Activated B cell treated with CpG ODN at 0.5 μM for 24 hours (primary cell): ENCODE measurements at regions not wholly inside any gene's neighbourhood (a gene's known extent, or its start where the extent isn't known, plus 50 kb on each side); places are given as distances from the start of the nearest gene placed in this dataset.

Experiments
- ATAC-seq: fragments of 200-7000 bp; cut with Tn5 transposase; one replicate; pipeline ENCODE4 v1.10.0; 2021; ENCODE audit warnings: low read depth, mild to moderate bottlenecking, moderate library complexity
- CTCF ChIA-PET: fragments of 350-600 bp; sonication (Branson Sonifier 250); formaldehyde crosslinking; loops from one replicate; lab custom pipeline; 2021; ENCODE audit warnings: antibody characterized with exemption; lab: Charles Lee
- POLR2A ChIA-PET: fragments of 350-600 bp; sonication (Branson Sonifier 250); formaldehyde crosslinking; loops from one replicate; lab custom pipeline; 2021; ENCODE audit warnings: antibody characterized with exemption; lab: Charles Lee
- DNase-seq: peaks from one replicate; pipeline ENCODE4 v3.0.0; 2022
- H3K27ac Mint-ChIP-seq: one replicate; pipeline ENCODE4 v1.8.0; 2020; ENCODE audit warnings: mixed read lengths
- H3K27me3 Mint-ChIP-seq: one replicate; pipeline ENCODE4 v1.8.0; 2021; ENCODE audit warnings: mixed read lengths
- H3K36me3 Mint-ChIP-seq: one replicate; pipeline ENCODE4 v1.8.0; 2021; ENCODE audit warnings: low read depth, mixed read lengths
- H3K4me1 Mint-ChIP-seq: one replicate; pipeline ENCODE4 v1.8.0; 2021; ENCODE audit warnings: mixed read lengths
- H3K4me3 Mint-ChIP-seq: one replicate; pipeline ENCODE4 v1.8.0; 2020; ENCODE audit warnings: mild to moderate bottlenecking, mixed read lengths
- H3K9me3 Mint-ChIP-seq: one replicate; pipeline ENCODE4 v1.8.0; 2020; ENCODE audit warnings: mixed read lengths
- CTCF ChIP-seq: fragments of 200-600 bp; IDR thresholded peaks from one replicate; pipeline ENCODE4 v1.8.0; 2022; ENCODE audit warnings: antibody characterized with exemption, mild to moderate bottlenecking
- intact Hi-C: fragments of 100-400 bp; cut with micrococcal nuclease; formaldehyde crosslinking; loops from one replicate; pipeline ENCODE4 v1.15.1; 2024

GRCh38 chr15:55060836-55061235 is 135.9 kb downstream of the RSL24D1 start:
- Mint-ChIP-seq H3K9me3 (peaks cover 10% of the 10 kb centered on the region), H3K4me3 (no peak overlapping the region), H3K27ac (no peak overlapping the region), H3K4me1 (no peaks in the 10 kb centered on the region), H3K36me3 (no peaks in the 10 kb centered on the region), H3K27me3 (no peaks in the 10 kb centered on the region)
- no peak for ATAC-seq
- no peak for TF ChIP-seq CTCF
- no peak for DNase-seq
- intact Hi-C loops = no loop called here
- ChIA-PET CTCF (no interaction called here), POLR2A (no interaction called here)

- no peak for TF ChIP-seq CTCF
- H3K9me3 Mint-ChIP-seq = no peaks in the 10 kb centered on the region
Observed at GRCh38 chr15:55056500-55056899, 140.2 kb downstream of the RSL24D1 start.

GRCh38 chr15:55044162-55044561 is 152.6 kb downstream of the RSL24D1 start:
- intact Hi-C loops = no loop called here
- Mint-ChIP-seq H3K36me3 (no peaks in the 10 kb centered on the region), H3K4me3 (no peak overlapping the region), H3K4me1 (no peaks in the 10 kb centered on the region), H3K27ac (no peak overlapping the region), H3K27me3 (no peaks in the 10 kb centered on the region), H3K9me3 (no peaks in the 10 kb centered on the region)
- POLR2A ChIA-PET = no interaction called here
- no peak for TF ChIP-seq CTCF
- CTCF ChIA-PET = no interaction called here
- DNase-seq = no peak
- no peak for ATAC-seq

More at GRCh38 chr15:55056500-55056899, 140.2 kb downstream of the RSL24D1 start:
- no peak for ATAC-seq
- Mint-ChIP-seq H3K36me3 (no peaks in the 10 kb centered on the region), H3K4me1 (no peaks in the 10 kb centered on the region), H3K4me3 (no peak overlapping the region), H3K27ac (no peak overlapping the region), H3K27me3 (no peaks in the 10 kb centered on the region)
- POLR2A ChIA-PET = no interaction called here
- no peak for DNase-seq
- intact Hi-C loops = no loop called here
- CTCF ChIA-PET = no interaction called here

- intact Hi-C loops = no loop called here
- ATAC-seq (no peak), DNase-seq (no peak)
- TF ChIP-seq CTCF = no peak
- Mint-ChIP-seq H3K4me1 (no peaks in the 10 kb centered on the region), H3K4me3 (no peak overlapping the region), H3K36me3 (no peaks in the 10 kb centered on the region), H3K9me3 (no peaks in the 10 kb centered on the region), H3K27me3 (no peaks in the 10 kb centered on the region), H3K27ac (no peak overlapping the region)
- ChIA-PET POLR2A (no interaction called here), CTCF (no interaction called here)
Observed at GRCh38 chr15:55037071-55037470, 159.7 kb downstream of the RSL24D1 start.

- POLR2A ChIA-PET = no interaction called here
- DNase-seq = no peak
- intact Hi-C loops = no loop called here
Observed at GRCh38 chr15:55035749-55036148, 161.0 kb downstream of the RSL24D1 start.

More at GRCh38 chr15:55035749-55036148, 161.0 kb downstream of the RSL24D1 start:
- Mint-ChIP-seq H3K36me3 (no peaks in the 10 kb centered on the region), H3K9me3 (no peaks in the 10 kb centered on the region), H3K4me3 (no peak overlapping the region), H3K27me3 (no peaks in the 10 kb centered on the region), H3K4me1 (no peaks in the 10 kb centered on the region), H3K27ac (no peak overlapping the region)
- CTCF ChIA-PET = no interaction called here
- TF ChIP-seq CTCF = no peak
- no peak for ATAC-seq
